Left ventricle myocardium inferior (tissue), 1 donor: ENCODE measurements at regions not wholly inside any gene's neighbourhood (a gene's known extent, or its start where the extent isn't known, plus 50 kb on each side); places are given as distances from the start of the nearest gene placed in this dataset.

ENCODE experiments used
- DNase-seq: peaks from one replicate; pipeline ENCODE4 v3.0.0-alpha.2; 2020
- H3K27ac ChIP-seq: fragments of 200-600 bp; replicated peaks from 2 replicates; pipeline ENCODE4 v1.8.0; 2021
- H3K27me3 ChIP-seq: fragments of 200-600 bp; 2 replicates; pipeline ENCODE4 v1.8.0; 2021; ENCODE audit warnings: low read depth
- H3K36me3 ChIP-seq: fragments of 200-600 bp; 2 replicates; pipeline ENCODE4 v1.8.0; 2021
- H3K4me1 ChIP-seq: fragments of 200-600 bp; 2 replicates; pipeline ENCODE4 v1.8.0; 2021
- H3K4me3 ChIP-seq: fragments of 200-600 bp; 2 replicates; pipeline ENCODE4 v1.8.0; 2021; ENCODE audit warnings: mild to moderate bottlenecking, moderate library complexity
- H3K9me3 ChIP-seq: fragments of 200-600 bp; replicated peaks from 2 replicates; pipeline ENCODE4 v1.8.0; 2021
- CTCF ChIP-seq: fragments of 200-600 bp; IDR thresholded peaks from 2 replicates; pipeline ENCODE4 v1.8.0; 2021; ENCODE audit warnings: antibody characterized with exemption, mild to moderate bottlenecking, borderline replicate concordance
- intact Hi-C: fragments of 100-400 bp; cut with micrococcal nuclease; formaldehyde crosslinking; loops from one replicate; pipeline ENCODE4 v1.11.0; 2022
- donor health status: DM: no; HTN: yes; CAD: no; lungs with severe emphysema.

GRCh38 chr22:49705972-49706352 is 121.7 kb downstream of the BRD1 start:
- H3K27me3 ChIP-seq: peaks cover 78% of the 10 kb centered on the region
- peaks cover 49% of the 10 kb centered on the region for H3K9me3 ChIP-seq
- intact Hi-C loops: no loop called here

GRCh38 chr22:49705216-49705971 is 122.3 kb downstream of the BRD1 start:
- Histone ChIP-seq H3K4me1 (no peaks in the 10 kb centered on the region), H3K27me3 (peaks cover 73% of the 10 kb centered on the region), H3K27ac (no peak overlapping the region), H3K36me3 (no peaks in the 10 kb centered on the region), H3K9me3 (peaks cover 45% of the 10 kb centered on the region), H3K4me3 (no peak overlapping the region)
- TF ChIP-seq CTCF: no peak
- no peak for DNase-seq
- intact Hi-C loops: no loop called here

More at GRCh38 chr22:49705972-49706352, 121.7 kb downstream of the BRD1 start:
- Histone ChIP-seq H3K36me3 (no peaks in the 10 kb centered on the region), H3K4me3 (no peak overlapping the region), H3K27ac (no peak overlapping the region), H3K4me1 (no peaks in the 10 kb centered on the region)
- TF ChIP-seq CTCF: no peak
- DNase-seq: no peak

GRCh38 chr22:49704345-49705215 is 123.1 kb downstream of the BRD1 start:
- Histone ChIP-seq H3K4me1 (no peaks in the 10 kb centered on the region), H3K9me3 (peaks cover 37% of the 10 kb centered on the region), H3K27me3 (peaks cover 75% of the 10 kb centered on the region), H3K36me3 (no peaks in the 10 kb centered on the region), H3K27ac (no peak overlapping the region), H3K4me3 (no peak overlapping the region)
- no peak for TF ChIP-seq CTCF
- intact Hi-C loops: no loop called here
- no peak for DNase-seq

- H3K4me3 ChIP-seq: no peak overlapping the region
- intact Hi-C loops: no loop called here
- TF ChIP-seq CTCF: no peak
- no peak for DNase-seq
- no peaks in the 10 kb centered on the region for H3K4me1 ChIP-seq
- no peak overlapping the region for H3K27ac ChIP-seq
- H3K9me3 ChIP-seq: peaks cover 31% of the 10 kb centered on the region
- peaks cover 76% of the 10 kb centered on the region for H3K27me3 ChIP-seq
- no peaks in the 10 kb centered on the region for H3K36me3 ChIP-seq
Observed at GRCh38 chr22:49703990-49704344, 123.7 kb downstream of the BRD1 start.

GRCh38 chr22:49703505-49703904 is 124.2 kb downstream of the BRD1 start:
- no peak for DNase-seq
- H3K36me3 ChIP-seq: no peaks in the 10 kb centered on the region
- no peak overlapping the region for H3K4me3 ChIP-seq
- peaks cover 26% of the 10 kb centered on the region for H3K9me3 ChIP-seq
- H3K4me1 ChIP-seq: no peaks in the 10 kb centered on the region
- TF ChIP-seq CTCF: no peak
- H3K27ac ChIP-seq: no peak overlapping the region
- H3K27me3 ChIP-seq: peaks cover 71% of the 10 kb centered on the region
- intact Hi-C loops: no loop called here
